Right atrium auricular region (tissue), 2 donors: ENCODE measurements at regions not wholly inside any gene's neighbourhood (a gene's known extent, or its start where the extent isn't known, plus 50 kb on each side); places are given as distances from the start of the nearest gene placed in this dataset.

Experiments
- DNase-seq: peaks from one replicate; pipeline ENCODE4 v3.0.0-alpha.2; 2019; ENCODE audit warnings: low spot score
- H3K27ac ChIP-seq, 2 donors: fragments of 200-600 bp; sonication (generic); 1 replicate in 1 of 2; 2 replicates in 1 of 2; pipeline ENCODE4 v1.5.1; 2016 to 2019
- H3K27me3 ChIP-seq, 2 donors: fragments of 200-600 bp; sonication (generic); one replicate each; pipeline versions ENCODE4 v1.5.1 to v1.6.0; 2017 to 2019
- H3K36me3 ChIP-seq: fragments of 200-600 bp; sonication (generic); one replicate; pipeline ENCODE4 v1.5.1; 2016
- H3K4me1 ChIP-seq, 2 donors: fragments of 200-600 bp; sonication (generic); one replicate each; pipeline versions ENCODE4 v1.5.1 to v1.6.0; 2017 to 2019
- H3K4me3 ChIP-seq, 2 donors: fragments of 200-600 bp; sonication (generic); 1 replicate in 1 of 2; 2 replicates in 1 of 2; pipeline ENCODE4 v1.5.1; 2017 to 2019; ENCODE audit warnings: mild to moderate bottlenecking in 1 of 2, moderate library complexity in 1 of 2
- H3K9me3 ChIP-seq, 2 donors: fragments of 200-600 bp; sonication (generic); one replicate each; pipeline ENCODE4 v1.5.1; 2019
- TF ChIP-seq, protein P1 (sequence below), 2 donors: fragments of 200-600 bp; sonication (generic); IDR thresholded peaks; one replicate each; pipeline ENCODE4 v1.5.1; 2019; ENCODE audit warnings: antibody characterized with exemption in 2 of 2

DNA sequence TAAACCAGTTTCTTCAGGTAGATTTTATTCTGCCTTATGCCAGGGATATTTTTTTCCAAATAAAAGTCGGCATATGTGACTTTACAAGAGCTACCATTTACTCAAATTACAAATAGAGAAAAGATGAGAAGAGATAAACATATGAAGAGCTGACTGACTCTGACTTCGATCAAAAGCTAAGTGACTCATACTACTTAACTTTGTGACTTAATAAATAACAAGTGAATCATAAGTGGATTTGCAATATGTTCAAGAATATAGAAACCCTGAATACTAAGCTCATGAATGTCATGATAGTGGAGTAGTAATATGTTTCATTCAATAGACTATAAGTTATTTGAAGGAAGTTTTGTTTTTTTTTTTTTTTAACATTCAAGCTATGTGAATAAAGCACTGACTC is 130.5 kb upstream of the ANO3 start:
- Histone ChIP-seq H3K27ac (no peak overlapping the region), H3K4me1 (no peaks in the 10 kb centered on the region), H3K4me3 (no peak overlapping the region), H3K36me3 (no peaks in the 10 kb centered on the region), H3K9me3 (no peaks in the 10 kb centered on the region), H3K27me3 (no peaks in the 10 kb centered on the region)
- no peak for DNase-seq
- TF ChIP-seq, protein P1, sequence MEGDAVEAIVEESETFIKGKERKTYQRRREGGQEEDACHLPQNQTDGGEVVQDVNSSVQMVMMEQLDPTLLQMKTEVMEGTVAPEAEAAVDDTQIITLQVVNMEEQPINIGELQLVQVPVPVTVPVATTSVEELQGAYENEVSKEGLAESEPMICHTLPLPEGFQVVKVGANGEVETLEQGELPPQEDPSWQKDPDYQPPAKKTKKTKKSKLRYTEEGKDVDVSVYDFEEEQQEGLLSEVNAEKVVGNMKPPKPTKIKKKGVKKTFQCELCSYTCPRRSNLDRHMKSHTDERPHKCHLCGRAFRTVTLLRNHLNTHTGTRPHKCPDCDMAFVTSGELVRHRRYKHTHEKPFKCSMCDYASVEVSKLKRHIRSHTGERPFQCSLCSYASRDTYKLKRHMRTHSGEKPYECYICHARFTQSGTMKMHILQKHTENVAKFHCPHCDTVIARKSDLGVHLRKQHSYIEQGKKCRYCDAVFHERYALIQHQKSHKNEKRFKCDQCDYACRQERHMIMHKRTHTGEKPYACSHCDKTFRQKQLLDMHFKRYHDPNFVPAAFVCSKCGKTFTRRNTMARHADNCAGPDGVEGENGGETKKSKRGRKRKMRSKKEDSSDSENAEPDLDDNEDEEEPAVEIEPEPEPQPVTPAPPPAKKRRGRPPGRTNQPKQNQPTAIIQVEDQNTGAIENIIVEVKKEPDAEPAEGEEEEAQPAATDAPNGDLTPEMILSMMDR (IDR thresholded peaks at IDR 0.05), result no peak

DNA sequence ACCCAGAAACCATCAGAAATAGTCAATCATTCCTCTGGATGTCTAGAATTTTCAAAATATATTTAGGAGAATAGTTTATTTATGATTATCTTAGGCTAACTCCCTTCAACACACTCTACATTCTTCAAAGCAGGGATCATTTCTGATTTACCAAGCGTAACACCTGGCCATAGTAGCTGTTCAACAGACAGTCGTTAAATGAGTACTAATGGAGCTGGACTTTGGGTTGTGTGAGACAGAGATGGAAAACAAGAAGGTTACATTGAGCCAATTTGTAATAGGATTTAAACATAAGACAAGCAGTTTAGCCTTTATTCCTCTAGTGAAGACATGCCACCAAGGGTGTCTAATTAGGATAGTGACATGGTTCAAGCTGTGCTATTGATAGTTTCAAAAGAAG is 129.2 kb upstream of the ANO3 start:
- TF ChIP-seq, protein P1 (IDR thresholded peaks at IDR 0.05), result no peak
- Histone ChIP-seq H3K4me3 (no peak overlapping the region), H3K36me3 (no peaks in the 10 kb centered on the region), H3K4me1 (no peaks in the 10 kb centered on the region), H3K27ac (no peak overlapping the region), H3K27me3 (no peaks in the 10 kb centered on the region), H3K9me3 (no peaks in the 10 kb centered on the region)
- no peak for DNase-seq

DNA sequence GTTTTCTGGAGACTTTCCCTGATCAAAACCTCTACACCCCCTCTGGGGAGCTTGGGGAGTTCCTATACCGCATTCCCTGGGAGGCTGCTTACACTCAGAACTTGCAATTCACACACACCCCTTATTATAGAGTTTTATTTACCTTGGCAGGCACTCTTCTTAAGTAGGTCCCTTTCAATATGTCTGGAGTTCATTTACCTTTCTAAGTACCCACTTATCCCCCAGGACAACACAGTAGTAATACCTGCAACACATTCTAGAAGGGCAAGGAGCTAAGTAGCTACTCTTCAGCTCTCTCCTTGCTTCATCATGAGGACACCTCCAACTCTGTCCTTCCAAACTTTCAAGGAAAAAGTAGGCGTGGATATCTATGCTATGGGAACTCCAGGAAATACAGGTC is 127.8 kb upstream of the ANO3 start:
- DNase-seq, result no peak
- Histone ChIP-seq H3K36me3 (no peaks in the 10 kb centered on the region), H3K9me3 (no peaks in the 10 kb centered on the region), H3K4me3 (no peak overlapping the region), H3K27me3 (no peaks in the 10 kb centered on the region), H3K4me1 (no peaks in the 10 kb centered on the region), H3K27ac (no peak overlapping the region)
- TF ChIP-seq, protein P1 (IDR thresholded peaks at IDR 0.05), result no peak

DNA sequence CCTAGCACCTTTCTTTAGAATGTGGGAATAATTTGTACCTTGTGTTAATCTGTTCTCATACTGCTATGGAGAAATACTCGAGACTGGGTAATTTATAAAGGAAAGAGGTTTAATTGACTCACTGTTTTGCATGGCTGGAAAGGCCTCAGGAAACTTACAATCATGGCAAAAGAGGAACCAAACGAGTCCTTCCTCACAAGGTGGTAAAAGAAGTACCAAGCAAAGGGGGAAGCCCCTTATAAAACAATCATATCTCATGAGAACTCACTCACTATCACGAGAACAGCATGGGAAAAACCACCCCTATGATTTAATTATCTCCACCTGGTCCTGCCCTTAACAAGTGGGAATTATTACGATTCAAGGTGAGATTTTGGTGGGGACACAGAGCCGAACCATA is 127.1 kb upstream of the ANO3 start:
- no peaks in the 10 kb centered on the region for H3K4me1 ChIP-seq
- no peaks in the 10 kb centered on the region for H3K9me3 ChIP-seq
- no peaks in the 10 kb centered on the region for H3K36me3 ChIP-seq
- H3K27me3 ChIP-seq, result no peaks in the 10 kb centered on the region
- no peak overlapping the region for H3K27ac ChIP-seq
- no peak overlapping the region for H3K4me3 ChIP-seq
- TF ChIP-seq, protein P1 (IDR thresholded peaks at IDR 0.05), result no peak
- no peak for DNase-seq

DNA sequence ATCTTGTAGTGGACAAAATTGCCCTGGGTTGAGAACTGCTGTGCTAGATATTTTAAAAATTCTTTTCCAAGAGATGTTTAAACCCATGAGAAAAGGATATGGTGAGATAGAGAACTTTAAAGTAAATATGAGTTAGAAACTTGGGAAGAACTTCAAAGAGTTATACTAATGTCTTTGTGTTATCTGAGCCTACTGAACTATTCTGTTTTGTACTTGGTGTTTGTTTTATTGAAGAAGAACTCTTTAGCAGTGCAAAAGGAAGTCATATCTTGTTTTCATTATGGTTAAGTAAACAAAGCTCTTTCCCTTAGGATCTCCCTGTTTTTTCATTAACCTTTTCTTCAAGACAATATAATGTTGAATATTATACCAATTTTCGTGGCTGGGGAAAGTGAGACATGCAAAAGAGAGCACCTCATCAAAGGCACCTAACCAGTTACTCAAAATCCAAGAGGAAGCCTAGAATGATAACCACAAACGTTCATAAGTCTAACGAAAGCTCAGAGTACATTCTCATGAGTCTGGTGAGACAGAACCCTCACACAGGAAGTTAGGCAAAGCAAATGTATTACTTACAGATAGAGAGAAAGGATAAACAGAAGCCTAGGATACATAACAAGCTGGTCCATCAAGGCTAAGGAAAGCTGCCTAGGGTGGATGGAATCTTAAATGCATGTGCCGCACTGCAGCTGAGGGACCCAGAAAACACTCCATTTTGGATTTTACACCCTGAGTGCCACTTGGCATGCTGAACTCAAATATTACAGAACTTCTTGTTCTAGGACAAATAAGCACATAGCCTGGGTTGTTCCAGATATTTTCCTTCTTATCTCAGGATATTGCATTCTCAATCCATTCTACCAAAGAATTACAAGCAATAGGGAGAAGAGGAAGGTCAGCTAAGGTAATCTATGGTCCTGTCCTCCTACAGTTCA is 112.5 kb upstream of the ANO3 start:
- H3K4me3 ChIP-seq, result no peak overlapping the region

More for the DNA sequence above, 112.5 kb upstream of the ANO3 start:
- Histone ChIP-seq H3K27ac (no peak overlapping the region), H3K36me3 (no peaks in the 10 kb centered on the region), H3K9me3 (no peaks in the 10 kb centered on the region), H3K4me1 (no peaks in the 10 kb centered on the region), H3K27me3 (no peaks in the 10 kb centered on the region)
- TF ChIP-seq, protein P1 (IDR thresholded peaks at IDR 0.05), result no peak
- no peak for DNase-seq
